Urinary bladder (tissue), 3 donors: ENCODE measurements at regions not wholly inside any gene's neighbourhood (a gene's known extent, or its start where the extent isn't known, plus 50 kb on each side); places are given as distances from the start of the nearest gene placed in this dataset.

ENCODE experiments used
- DNase-seq: peaks from one replicate; pipeline ENCODE4 v3.0.0-alpha.2; 2015; ENCODE audit errors: extremely low spot score
- H3K27ac ChIP-seq: one replicate; pipeline ENCODE4 v1.5.1; 2013; ENCODE audit warnings: low read depth, mild to moderate bottlenecking, moderate library complexity
- H3K36me3 ChIP-seq: one replicate; pipeline ENCODE4 v1.6.1; 2013; ENCODE audit warnings: mild to moderate bottlenecking, moderate library complexity; ENCODE audit not compliant: insufficient read depth
- H3K4me1 ChIP-seq: one replicate; pipeline ENCODE4 v1.6.1; 2013; ENCODE audit warnings: mild to moderate bottlenecking, moderate library complexity; ENCODE audit not compliant: insufficient read depth
- H3K4me3 ChIP-seq: one replicate; pipeline ENCODE4 v1.5.1; 2013; ENCODE audit warnings: low read depth, low read length
- WGBS: extraction: QIAGEN DNeasy Blood & Tissue Kit; methylation state at CpG from one replicate; pipeline ENCODE4 v1.1.7; 2013; 5-methylcytosine and 5-hydroxymethylcytosine counted together
- donor health status: healthy with polysubstance abuse.
- donor health status: healthy.

DNA sequence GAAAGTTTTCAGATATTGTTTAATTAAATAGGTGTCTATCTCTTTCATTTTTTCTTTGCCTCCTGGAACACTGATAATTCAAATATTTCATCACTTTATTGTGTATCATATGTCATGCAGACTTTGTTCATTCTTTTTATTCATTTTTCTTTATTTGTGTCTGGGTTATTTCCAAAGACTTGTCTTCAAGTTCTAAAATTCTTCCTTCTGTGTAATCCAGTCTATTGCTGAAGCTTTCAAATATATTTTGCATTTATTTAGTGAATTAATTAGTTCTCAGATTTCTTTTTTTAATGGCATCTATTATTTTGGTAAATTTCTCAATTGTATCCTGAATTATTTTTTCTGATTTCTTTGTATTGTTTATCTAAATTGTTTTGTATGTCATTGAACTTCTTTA lies 70.1 kb downstream of the ZNF330 start:
- no peak overlapping the region for H3K4me3 ChIP-seq

DNA sequence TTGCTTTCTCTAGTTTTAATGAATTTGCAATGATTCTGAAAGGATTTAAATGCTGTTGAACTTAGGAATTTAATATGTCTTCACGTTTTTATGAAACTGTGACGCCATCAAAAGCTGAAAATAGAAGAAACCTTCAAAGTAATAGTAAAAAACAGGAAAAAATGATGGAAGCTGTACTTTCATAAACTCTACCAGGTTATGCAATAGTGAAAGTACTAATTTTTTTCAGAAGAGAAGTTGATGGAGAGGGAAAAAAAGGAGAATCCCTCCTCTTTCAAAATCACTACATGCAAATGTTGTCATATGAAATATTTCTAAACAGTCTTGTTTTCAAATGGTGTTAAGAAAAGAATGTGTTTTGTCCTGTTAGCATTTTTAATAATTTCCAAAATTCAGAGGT lies 73.6 kb downstream of the ZNF330 start:
- no peak overlapping the region for H3K4me3 ChIP-seq
- DNase-seq = no peak
- 85% methylated on average over 2 of the region's 2 CpGs for WGBS
- no peak overlapping the region for H3K27ac ChIP-seq
- H3K36me3 ChIP-seq = no peaks in the 10 kb centered on the region
- H3K4me1 ChIP-seq = no peaks in the 10 kb centered on the region

More for the DNA sequence above, 70.1 kb downstream of the ZNF330 start:
- DNase-seq = no peak
- H3K36me3 ChIP-seq = no peaks in the 10 kb centered on the region
- H3K4me1 ChIP-seq = no peaks in the 10 kb centered on the region
- no peak overlapping the region for H3K27ac ChIP-seq

DNA sequence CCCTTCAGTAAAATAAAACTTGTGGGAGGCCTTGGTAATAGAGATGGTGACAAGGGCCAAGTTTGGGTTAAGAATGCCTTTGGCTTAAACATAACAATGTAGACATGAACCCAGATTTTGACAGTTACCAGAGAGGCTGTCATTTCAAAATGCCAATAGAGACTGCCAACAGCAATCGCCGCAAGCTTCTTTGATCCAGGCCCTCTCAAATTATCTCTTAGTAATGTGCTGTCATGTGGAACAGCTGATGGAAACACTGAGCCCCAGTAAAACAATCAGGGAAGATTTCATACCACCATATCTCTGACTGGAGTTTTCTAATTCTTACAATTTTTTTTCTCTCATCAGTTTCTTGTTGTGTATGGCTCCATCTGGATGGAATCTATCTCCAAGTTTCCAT lies 80.5 kb downstream of the ZNF330 start:
- no peaks in the 10 kb centered on the region for H3K4me1 ChIP-seq
- WGBS = 64% methylated on average over 2 of the region's 2 CpGs

DNA sequence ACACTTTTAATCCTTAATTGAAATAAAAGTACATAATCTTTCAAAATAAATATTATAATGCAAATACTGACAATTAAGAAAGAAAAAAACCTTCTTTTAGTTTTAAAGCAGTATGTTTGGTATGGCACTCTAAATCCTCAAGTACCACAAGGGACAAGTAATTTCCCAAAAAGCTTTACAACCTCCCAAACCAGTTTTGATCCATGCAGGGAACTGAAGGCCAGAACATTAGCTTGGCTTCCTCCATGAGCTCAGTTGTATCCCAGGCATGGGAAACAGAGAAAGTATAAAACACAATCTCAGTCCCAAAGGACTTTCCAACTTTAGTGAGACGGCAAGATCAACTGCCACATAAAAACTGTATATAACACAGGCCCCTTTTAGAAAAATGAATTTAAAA lies 82.2 kb downstream of the ZNF330 start:
- Histone ChIP-seq H3K27ac (no peak overlapping the region), H3K36me3 (no peaks in the 10 kb centered on the region), H3K4me1 (no peaks in the 10 kb centered on the region), H3K4me3 (no peak overlapping the region)
- WGBS = 72% methylated on average over 1 of the region's 1 CpG
- no peak for DNase-seq

More for the DNA sequence above, 80.5 kb downstream of the ZNF330 start:
- Histone ChIP-seq H3K36me3 (no peaks in the 10 kb centered on the region), H3K4me3 (no peak overlapping the region), H3K27ac (no peak overlapping the region)
- no peak for DNase-seq

DNA sequence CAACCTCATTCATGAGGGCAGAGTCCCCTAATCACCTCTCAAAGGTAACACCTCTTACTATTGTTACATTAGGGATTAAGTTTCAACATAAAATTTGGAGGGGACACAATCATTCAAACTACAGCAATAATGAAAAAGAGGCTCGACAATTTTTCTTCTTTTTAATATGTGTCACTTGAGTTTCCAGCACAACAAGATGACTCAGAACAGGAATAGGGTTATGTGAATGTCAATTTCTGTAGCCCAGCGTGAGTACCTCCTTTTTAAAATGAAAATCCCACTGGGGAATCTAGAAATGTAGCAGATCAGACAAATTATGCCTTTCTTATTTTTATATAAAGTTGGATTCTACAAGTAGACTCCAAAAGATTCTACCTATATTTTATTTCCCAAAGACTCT lies 83.7 kb downstream of the ZNF330 start:
- DNase-seq = no peak
- 88% methylated on average over 2 of the region's 2 CpGs for WGBS
- no peak overlapping the region for H3K27ac ChIP-seq
- H3K36me3 ChIP-seq = no peaks in the 10 kb centered on the region
- no peaks in the 10 kb centered on the region for H3K4me1 ChIP-seq
- no peak overlapping the region for H3K4me3 ChIP-seq

DNA sequence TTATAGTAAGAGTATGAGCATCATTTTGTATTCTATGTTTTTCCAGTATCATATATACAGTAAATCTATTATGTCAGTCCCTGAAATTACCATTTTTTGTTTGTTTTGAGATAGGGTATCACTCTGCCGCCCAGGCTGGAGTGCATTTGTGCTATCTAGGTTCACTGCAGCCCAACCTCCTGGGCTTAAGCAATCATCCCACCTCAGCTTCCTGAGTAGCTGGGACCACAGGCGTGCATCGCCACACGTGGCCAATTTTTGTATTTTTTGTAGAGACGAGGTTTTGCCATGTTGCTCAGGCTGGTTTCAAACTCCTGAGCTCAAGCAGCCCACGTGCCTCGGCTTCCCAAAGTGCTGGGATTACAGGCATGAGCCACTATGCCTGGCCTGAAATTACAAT lies 85.6 kb downstream of the ZNF330 start:
- no peak overlapping the region for H3K27ac ChIP-seq
- no peaks in the 10 kb centered on the region for H3K36me3 ChIP-seq
- no peak overlapping the region for H3K4me3 ChIP-seq
- 76% methylated on average over 7 of the region's 7 CpGs for WGBS
- H3K4me1 ChIP-seq = no peaks in the 10 kb centered on the region
- no peak for DNase-seq

DNA sequence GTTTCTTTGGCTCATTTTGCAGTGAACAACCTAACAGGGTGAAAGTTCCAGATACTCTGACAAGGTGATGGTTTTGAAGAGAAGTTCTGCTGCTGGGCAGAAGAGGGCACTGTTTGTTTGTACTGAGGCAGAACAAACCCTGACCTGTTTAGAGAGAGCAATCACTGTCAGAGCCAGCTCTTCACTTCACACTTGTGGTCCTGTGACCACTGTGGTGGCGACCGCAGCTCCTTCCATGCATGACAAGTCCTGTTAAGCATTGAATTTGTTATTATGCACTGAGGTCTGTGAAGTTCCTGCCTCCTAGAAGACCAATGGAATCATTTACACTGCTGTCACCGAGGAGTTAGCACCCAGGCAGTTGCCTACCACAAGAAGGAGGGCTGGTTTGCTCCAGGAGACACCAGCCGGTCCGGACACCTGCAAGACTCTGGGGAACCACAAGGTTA lies 86.6 kb downstream of the ZNF330 start:
- Histone ChIP-seq H3K27ac (no peak overlapping the region), H3K4me1 (no peaks in the 10 kb centered on the region), H3K4me3 (no peak overlapping the region), H3K36me3 (no peaks in the 10 kb centered on the region)
- 34% methylated on average over 5 of the region's 5 CpGs for WGBS
- no peak for DNase-seq

DNA sequence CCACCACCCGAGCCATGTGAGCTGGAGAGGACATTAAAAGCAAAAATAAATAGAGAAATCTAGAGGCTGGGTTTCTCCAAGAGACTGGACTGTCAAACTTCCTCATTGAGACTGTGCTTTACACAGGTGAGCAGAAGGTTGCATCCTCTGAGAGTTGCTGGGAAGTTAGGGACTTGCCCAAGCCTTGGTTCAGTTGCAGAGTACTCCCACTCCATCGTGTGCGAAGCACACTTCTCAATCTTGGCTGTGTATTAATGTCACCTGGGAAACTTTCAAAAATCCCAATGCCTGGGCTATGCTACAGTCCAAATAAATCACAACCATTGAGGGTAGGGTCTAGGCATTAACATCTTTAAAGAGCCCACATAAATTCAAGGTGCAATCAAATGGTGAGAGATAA lies 89.2 kb downstream of the ZNF330 start:
- H3K36me3 ChIP-seq = no peaks in the 10 kb centered on the region
- no peak for DNase-seq
- H3K4me1 ChIP-seq = no peaks in the 10 kb centered on the region
- 93% methylated on average over 3 of the region's 3 CpGs for WGBS
- H3K27ac ChIP-seq = no peak overlapping the region
- H3K4me3 ChIP-seq = no peak overlapping the region

DNA sequence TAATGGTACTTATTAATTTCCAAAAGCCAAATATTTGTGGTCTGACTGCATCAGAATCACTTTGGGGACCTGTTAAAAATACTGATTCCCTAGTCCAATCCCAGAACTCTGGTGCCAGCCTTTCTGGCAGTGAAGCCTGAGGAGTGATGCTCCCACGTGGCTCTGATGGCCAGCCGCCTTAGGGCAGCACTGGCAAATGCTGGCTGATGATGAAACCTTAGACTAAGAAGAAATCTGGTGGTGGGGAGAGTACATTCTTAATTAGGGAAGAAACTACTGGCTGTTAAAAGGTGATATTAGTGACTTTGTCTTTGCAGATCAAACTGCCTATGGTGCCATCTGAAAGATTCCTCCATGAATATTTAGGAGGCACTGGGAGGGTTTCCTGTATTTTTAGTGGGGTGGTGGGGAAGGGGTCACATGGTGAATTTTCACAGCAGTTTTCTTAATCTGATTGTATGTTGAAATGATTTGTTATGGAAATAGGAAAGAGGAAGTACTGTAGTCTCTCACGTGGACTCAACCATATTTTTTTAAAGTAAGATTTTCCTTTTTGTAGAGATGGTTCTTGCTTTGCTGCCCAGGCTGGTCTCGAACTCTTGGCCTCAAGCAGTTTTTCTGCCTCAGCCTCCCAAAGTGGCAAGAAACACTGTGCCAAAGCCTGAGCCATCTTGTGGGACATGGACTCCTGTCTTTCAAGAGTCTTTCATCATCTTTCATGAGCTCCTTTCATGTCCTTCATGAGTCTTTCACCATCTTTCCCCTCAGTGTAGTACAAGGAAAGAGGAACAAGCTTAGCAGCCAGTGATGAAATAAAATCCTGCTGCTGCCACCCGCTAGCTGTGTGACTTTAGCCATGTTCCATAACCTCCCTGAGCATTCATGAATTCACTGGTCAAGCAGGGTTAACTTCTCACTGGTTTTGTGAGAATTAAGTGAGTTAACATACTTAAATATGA lies 90.8 kb downstream of the ZNF330 start:
- DNase-seq = no peak
- no peak overlapping the region for H3K27ac ChIP-seq
- no peak overlapping the region for H3K4me3 ChIP-seq
- WGBS = 81% methylated on average over 5 of the region's 5 CpGs
- no peaks in the 10 kb centered on the region for H3K4me1 ChIP-seq
- no peaks in the 10 kb centered on the region for H3K36me3 ChIP-seq

DNA sequence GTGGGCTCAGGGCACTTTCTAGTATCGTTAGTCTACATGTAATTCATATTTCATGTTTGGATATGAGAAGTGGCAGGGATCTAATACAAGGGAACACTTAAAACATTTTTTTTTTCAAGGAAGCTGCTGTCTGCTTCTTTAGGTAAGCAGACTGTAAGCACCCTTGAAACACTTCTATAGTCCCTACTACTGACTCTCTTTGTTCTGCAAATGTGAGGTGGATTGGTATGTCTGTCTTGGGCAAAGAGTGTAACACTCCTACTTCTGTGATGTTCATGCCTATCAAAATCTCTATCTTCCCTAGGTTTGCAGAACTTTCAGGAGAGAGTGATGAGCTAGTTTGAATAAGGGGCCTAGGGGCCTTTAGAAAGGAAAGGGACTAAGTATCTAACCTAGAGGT lies 93.9 kb downstream of the ZNF330 start:
- WGBS = 83% methylated on average over 1 of the region's 1 CpG
- Histone ChIP-seq H3K4me3 (no peak overlapping the region), H3K36me3 (no peaks in the 10 kb centered on the region), H3K27ac (no peak overlapping the region), H3K4me1 (no peaks in the 10 kb centered on the region)
- no peak for DNase-seq

DNA sequence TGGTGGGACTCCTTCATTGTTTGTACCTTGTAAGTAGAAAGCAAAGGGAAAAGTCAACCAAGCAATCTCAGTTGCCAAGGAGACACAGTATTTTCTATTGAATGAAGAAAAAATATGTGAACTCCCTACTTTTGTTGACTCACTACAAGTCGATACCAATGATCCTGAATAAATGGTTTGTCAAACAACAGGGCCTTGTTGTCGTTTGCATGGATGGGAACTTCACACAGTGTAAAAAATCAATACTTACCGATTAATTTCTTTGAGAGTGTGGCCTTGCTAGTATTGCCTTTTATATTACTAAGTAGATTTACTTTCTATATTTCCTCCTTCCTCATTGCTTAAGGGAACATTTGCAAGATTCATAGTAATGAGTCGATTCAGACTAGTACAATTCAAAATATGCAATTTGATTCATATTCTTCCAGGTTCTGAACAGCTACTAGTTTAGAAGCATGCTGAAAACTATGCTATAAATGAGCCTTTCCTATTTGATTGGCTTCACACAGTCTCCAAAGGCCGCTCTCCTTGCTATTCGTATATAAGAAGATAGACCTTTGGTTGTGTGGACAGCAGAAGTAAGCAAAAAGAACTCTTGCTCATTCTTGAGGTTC lies 108.0 kb downstream of the ZNF330 start:
- Histone ChIP-seq H3K4me3 (no peak overlapping the region), H3K36me3 (no peaks in the 10 kb centered on the region), H3K27ac (no peak overlapping the region), H3K4me1 (peaks cover 1% of the 10 kb centered on the region)
- 88% methylated on average over 6 of the region's 6 CpGs for WGBS
- DNase-seq = no peak

DNA sequence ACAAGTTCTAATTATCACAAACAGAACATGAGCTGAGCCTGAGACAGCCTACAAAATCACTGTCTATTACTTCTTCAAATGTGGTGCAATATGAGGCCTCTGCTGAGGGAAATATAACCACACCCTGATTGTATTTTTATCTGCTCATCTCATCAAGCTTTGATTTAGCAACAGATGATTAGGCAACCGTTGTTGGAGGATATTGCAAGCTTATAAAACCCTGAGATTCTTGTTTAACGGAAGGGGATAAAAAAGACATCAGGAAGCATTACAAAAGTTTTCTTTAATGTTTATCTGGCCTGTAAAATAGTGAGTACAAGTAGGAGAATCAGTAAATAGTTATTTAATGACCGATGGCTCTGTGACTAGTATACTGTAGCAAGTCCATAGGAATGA lies 108.5 kb downstream of the ZNF330 start:
- H3K27ac ChIP-seq = no peak overlapping the region

DNA sequence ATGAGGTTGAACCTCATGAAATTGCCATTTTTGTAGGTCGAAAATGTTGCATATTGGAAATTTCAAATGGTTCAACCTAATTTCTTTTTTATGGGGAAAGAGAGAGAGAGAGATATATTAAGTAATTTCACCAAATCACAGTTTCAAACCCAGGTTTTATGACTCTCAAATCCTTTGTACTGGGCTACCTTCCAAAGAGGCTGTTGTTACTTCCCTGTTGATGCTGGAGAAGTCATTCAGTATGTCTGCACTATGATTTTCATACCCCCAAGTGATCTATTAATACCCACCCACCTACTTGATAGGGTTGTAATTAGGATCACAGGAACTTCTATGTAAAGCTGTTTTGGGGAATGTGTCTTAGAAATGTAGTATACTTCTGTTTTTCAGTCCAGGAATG lies 109.9 kb downstream of the ZNF330 start:
- Histone ChIP-seq H3K36me3 (no peaks in the 10 kb centered on the region), H3K4me1 (peaks cover 1% of the 10 kb centered on the region), H3K27ac (no peak overlapping the region), H3K4me3 (no peak overlapping the region)
- DNase-seq = no peak
- 69% methylated on average over 1 of the region's 1 CpG for WGBS

More for the DNA sequence above, 108.5 kb downstream of the ZNF330 start:
- 35% methylated on average over 3 of the region's 3 CpGs for WGBS
- H3K36me3 ChIP-seq = no peaks in the 10 kb centered on the region
- H3K4me3 ChIP-seq = no peak overlapping the region
- DNase-seq = no peak
- H3K4me1 ChIP-seq = peaks cover 1% of the 10 kb centered on the region
